Astrocyte (in vitro differentiated cells and primary cell): ENCODE measurements at regions not wholly inside any gene's neighbourhood (a gene's known extent, or its start where the extent isn't known, plus 50 kb on each side); places are given as distances from the start of the nearest gene placed in this dataset.

Experiments used
- DNase-seq: peaks from one replicate; pipeline ENCODE4 v3.0.0-alpha.2; 2010; ENCODE audit warnings: low read depth
- FAIRE-seq: peaks from 2 replicates; lab custom pipeline; 2011; peaks lifted over from hg19 to GRCh38; lab: Jason Lieb, UNC
- H2AFZ ChIP-seq: 2 replicates; pipeline ENCODE4 v1.6.0; 2012; ENCODE audit warnings: low read depth, low read length, inconsistent platforms
- H3K27ac ChIP-seq: 2 replicates; pipeline ENCODE4 v1.5.1; 2011; ENCODE audit warnings: low read depth, low read length, inconsistent platforms
- H3K27me3 ChIP-seq: 2 replicates; pipeline ENCODE4 v1.6.0; 2011; ENCODE audit warnings: low read length, inconsistent platforms; ENCODE audit not compliant: insufficient read depth
- H3K36me3 ChIP-seq: 2 replicates; pipeline ENCODE4 v1.5.1; 2011; ENCODE audit warnings: low read length, inconsistent platforms; ENCODE audit not compliant: insufficient read depth
- H3K4me1 ChIP-seq: 2 replicates; pipeline ENCODE4 v1.5.1; 2011; ENCODE audit warnings: low read length, inconsistent platforms; ENCODE audit not compliant: insufficient read depth
- H3K4me2 ChIP-seq: 2 replicates; pipeline ENCODE4 v1.6.0; 2012; ENCODE audit warnings: low read length, inconsistent platforms
- H3K4me3 ChIP-seq: 2 replicates; pipeline ENCODE4 v1.5.1; 2011; ENCODE audit warnings: low read depth, mild to moderate bottlenecking, low read length, inconsistent platforms; ENCODE audit not compliant: insufficient read depth
- H3K79me2 ChIP-seq: 2 replicates; pipeline ENCODE4 v1.6.0; 2012; ENCODE audit warnings: mild to moderate bottlenecking, low read length, inconsistent platforms; ENCODE audit not compliant: insufficient read depth
- H3K9ac ChIP-seq: 2 replicates; pipeline ENCODE4 v1.6.0; 2012; ENCODE audit warnings: mild to moderate bottlenecking, low read length, inconsistent platforms
- H3K9me3 ChIP-seq: 2 replicates; pipeline ENCODE4 v1.5.1; 2012; ENCODE audit warnings: low read depth, mild to moderate bottlenecking, low read length, inconsistent platforms; ENCODE audit not compliant: insufficient read depth
- H4K20me1 ChIP-seq: 2 replicates; pipeline ENCODE4 v1.6.0; 2012; ENCODE audit warnings: low read length, inconsistent platforms; ENCODE audit not compliant: insufficient read depth
- H3K27ac Mint-ChIP-seq: one replicate; pipeline ENCODE4 v1.8.0; 2021; ENCODE audit warnings: mild to moderate bottlenecking, mixed read lengths; ENCODE audit not compliant: unreplicated experiment
- H3K27me3 Mint-ChIP-seq: one replicate; pipeline ENCODE4 v1.8.0; 2021; ENCODE audit warnings: low read depth, mixed read lengths; ENCODE audit not compliant: unreplicated experiment
- H3K36me3 Mint-ChIP-seq: one replicate; pipeline ENCODE4 v1.8.0; 2021; ENCODE audit warnings: low read depth, mixed read lengths; ENCODE audit not compliant: unreplicated experiment
- H3K4me1 Mint-ChIP-seq: one replicate; pipeline ENCODE4 v1.8.0; 2021; ENCODE audit warnings: low read depth, mixed read lengths; ENCODE audit not compliant: unreplicated experiment
- H3K4me3 Mint-ChIP-seq: one replicate; pipeline ENCODE4 v1.8.0; 2021; ENCODE audit warnings: mild to moderate bottlenecking, moderate library complexity, mixed read lengths; ENCODE audit not compliant: unreplicated experiment
- H3K9me3 Mint-ChIP-seq: one replicate; pipeline ENCODE4 v1.8.0; 2021; ENCODE audit warnings: mild to moderate bottlenecking, mixed read lengths; ENCODE audit not compliant: unreplicated experiment
- EZH2 ChIP-seq: IDR thresholded peaks from 2 replicates; pipeline ENCODE4 v1.6.1; 2012; ENCODE audit warnings: mild to moderate bottlenecking, low read length, inconsistent platforms; ENCODE audit not compliant: insufficient read depth
- TF ChIP-seq, protein P1 (sequence below): IDR thresholded peaks from 2 replicates; pipeline ENCODE4 v1.5.1; 2011; ENCODE audit warnings: low read depth, mild to moderate bottlenecking, inconsistent platforms, low read length, moderate library complexity; ENCODE audit not compliant: insufficient read depth

DNA sequence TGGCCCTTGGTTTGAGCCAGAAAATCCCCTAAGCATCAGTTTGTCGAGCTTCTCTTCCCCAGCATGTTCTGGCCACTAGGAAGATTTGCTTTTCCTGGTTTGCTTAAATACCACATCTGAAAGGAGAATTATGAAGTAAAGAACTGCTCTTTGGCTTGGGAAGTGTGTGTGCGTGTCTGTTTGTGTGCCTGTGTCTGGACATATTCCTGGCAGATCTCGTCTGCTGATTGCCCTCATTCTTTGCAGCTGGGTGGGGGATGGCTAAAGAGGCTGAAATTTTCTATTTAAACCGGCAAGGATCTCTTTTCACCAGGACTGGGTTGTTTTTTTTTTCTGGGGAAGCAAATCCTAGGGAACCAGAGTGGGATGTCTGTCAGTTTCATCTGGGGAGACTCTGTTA, 57.3 kb upstream of the MBOAT2 start:
- Mint-ChIP-seq H3K9me3 (peaks cover 11% of the 10 kb centered on the region), H3K27ac (peak overlapping the region; percentile 75), H3K4me3 (no peak overlapping the region), H3K4me1 (peaks cover 10% of the 10 kb centered on the region), H3K36me3 (no peaks in the 10 kb centered on the region), H3K27me3 (no peaks in the 10 kb centered on the region)
- H3K4me3 ChIP-seq: no peak overlapping the region
- no peak overlapping the region for H2AFZ ChIP-seq
- peaks cover 7% of the 10 kb centered on the region for H3K4me1 ChIP-seq
- H3K9me3 ChIP-seq: no peaks in the 10 kb centered on the region
- no peaks in the 10 kb centered on the region for H3K36me3 ChIP-seq
- H3K79me2 ChIP-seq: no peaks in the 10 kb centered on the region
- H4K20me1 ChIP-seq: no peaks in the 10 kb centered on the region
- H3K9ac ChIP-seq: no peak overlapping the region
- H3K27me3 ChIP-seq: no peaks in the 10 kb centered on the region
- DNase-seq (peak; percentile 31), FAIRE-seq (no peak)
- TF ChIP-seq, protein P1, sequence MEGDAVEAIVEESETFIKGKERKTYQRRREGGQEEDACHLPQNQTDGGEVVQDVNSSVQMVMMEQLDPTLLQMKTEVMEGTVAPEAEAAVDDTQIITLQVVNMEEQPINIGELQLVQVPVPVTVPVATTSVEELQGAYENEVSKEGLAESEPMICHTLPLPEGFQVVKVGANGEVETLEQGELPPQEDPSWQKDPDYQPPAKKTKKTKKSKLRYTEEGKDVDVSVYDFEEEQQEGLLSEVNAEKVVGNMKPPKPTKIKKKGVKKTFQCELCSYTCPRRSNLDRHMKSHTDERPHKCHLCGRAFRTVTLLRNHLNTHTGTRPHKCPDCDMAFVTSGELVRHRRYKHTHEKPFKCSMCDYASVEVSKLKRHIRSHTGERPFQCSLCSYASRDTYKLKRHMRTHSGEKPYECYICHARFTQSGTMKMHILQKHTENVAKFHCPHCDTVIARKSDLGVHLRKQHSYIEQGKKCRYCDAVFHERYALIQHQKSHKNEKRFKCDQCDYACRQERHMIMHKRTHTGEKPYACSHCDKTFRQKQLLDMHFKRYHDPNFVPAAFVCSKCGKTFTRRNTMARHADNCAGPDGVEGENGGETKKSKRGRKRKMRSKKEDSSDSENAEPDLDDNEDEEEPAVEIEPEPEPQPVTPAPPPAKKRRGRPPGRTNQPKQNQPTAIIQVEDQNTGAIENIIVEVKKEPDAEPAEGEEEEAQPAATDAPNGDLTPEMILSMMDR: no peak
- no peak for TF ChIP-seq EZH2
- no peak overlapping the region for H3K4me2 ChIP-seq
- no peak overlapping the region for H3K27ac ChIP-seq

DNA sequence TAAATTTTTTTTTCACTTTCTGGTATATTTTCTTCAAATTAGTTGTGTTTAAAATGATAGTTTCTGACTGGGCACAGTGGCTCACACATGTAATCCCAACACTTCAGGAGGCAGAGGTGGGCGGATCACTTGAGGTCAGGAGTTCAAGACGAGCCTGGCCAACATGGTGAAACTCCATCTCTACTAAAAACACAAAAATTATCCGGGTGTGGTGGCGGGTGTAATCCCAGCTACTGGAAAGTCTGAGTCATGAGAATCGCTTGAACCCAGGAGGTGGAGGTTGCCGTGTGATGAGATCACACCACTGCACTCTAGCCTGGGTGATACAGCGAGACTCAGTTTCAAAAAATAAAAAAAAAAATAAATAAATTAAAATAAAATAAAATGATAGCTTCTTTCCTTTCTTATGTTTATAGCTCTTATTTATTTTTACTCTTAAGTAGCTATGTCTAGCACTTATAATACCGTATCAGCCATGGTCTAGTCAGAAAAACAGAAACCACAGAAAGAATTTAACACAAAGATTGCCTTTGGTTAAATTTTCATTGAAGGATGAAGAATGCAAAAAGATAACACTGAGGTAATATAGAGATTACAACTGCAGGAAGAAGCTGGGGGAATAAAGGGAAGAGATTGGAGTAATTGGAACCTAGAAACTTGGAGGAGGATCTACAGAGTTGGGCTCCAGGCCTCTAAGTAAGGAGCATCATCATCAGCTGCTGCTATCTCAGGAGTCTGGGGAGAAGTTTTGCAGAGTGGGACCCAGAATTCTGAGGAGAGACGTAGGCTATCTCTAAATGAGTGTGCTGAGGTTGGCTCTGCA, 54.7 kb upstream of the MBOAT2 start:
- Histone ChIP-seq H2AFZ (no peak overlapping the region), H3K9ac (no peak overlapping the region), H3K4me3 (no peak overlapping the region), H3K27me3 (no peaks in the 10 kb centered on the region), H3K79me2 (no peaks in the 10 kb centered on the region), H3K4me2 (peak overlapping the region; percentile 3), H3K27ac (peak overlapping the region; percentile 47), H4K20me1 (no peaks in the 10 kb centered on the region), H3K36me3 (no peaks in the 10 kb centered on the region), H3K9me3 (no peaks in the 10 kb centered on the region), H3K4me1 (peaks cover 7% of the 10 kb centered on the region)
- Mint-ChIP-seq H3K27me3 (no peaks in the 10 kb centered on the region), H3K9me3 (peaks cover 3% of the 10 kb centered on the region), H3K4me1 (peaks cover 10% of the 10 kb centered on the region), H3K36me3 (no peaks in the 10 kb centered on the region), H3K4me3 (no peak overlapping the region), H3K27ac (peak overlapping the region; percentile 20)
- TF ChIP-seq EZH2: no peak
- TF ChIP-seq, protein P1: no peak
- DNase-seq: peak; percentile 88
- FAIRE-seq: no peak

DNA sequence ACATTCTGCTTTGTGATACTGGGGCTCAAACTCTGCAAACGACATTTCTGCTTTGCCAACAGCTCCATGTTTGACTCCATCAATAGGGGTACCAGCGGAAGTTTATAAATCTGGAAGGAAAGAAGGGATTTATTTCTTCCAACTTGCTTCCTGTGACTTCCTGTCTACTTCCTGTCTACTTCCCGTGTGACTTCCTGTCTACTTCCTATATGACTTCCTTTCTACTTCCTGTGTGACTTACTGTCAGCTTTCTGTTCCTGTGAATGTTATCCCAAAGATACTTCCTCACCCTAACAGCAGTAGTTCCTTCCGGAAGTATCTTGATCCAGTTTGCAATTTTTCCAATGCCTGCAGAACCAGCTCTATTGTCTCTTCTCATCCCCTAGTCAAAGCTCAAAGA, 52.0 kb upstream of the MBOAT2 start:
- Histone ChIP-seq H3K4me2 (no peak overlapping the region), H3K9me3 (no peaks in the 10 kb centered on the region), H3K27ac (no peak overlapping the region), H3K4me1 (peaks cover 7% of the 10 kb centered on the region), H3K79me2 (no peaks in the 10 kb centered on the region), H3K4me3 (no peak overlapping the region), H3K9ac (no peak overlapping the region), H4K20me1 (no peaks in the 10 kb centered on the region), H2AFZ (no peak overlapping the region), H3K27me3 (no peaks in the 10 kb centered on the region), H3K36me3 (no peaks in the 10 kb centered on the region)
- DNase-seq: no peak
- H3K4me3 Mint-ChIP-seq: no peak overlapping the region
- no peak for FAIRE-seq
- peaks cover 4% of the 10 kb centered on the region for H3K4me1 Mint-ChIP-seq
- no peaks in the 10 kb centered on the region for H3K27me3 Mint-ChIP-seq
- no peaks in the 10 kb centered on the region for H3K9me3 Mint-ChIP-seq
- no peak overlapping the region for H3K27ac Mint-ChIP-seq
- H3K36me3 Mint-ChIP-seq: no peaks in the 10 kb centered on the region
- TF ChIP-seq, protein P1: no peak
- no peak for TF ChIP-seq EZH2
